Ammon's horn (tissue), 1 donor: ENCODE measurements at regions not wholly inside any gene's neighbourhood (a gene's known extent, or its start where the extent isn't known, plus 50 kb on each side); places are given as distances from the start of the nearest gene placed in this dataset.
A peak's percentile ranks its signal among the peaks of the same experiment; 100 is the strongest.
"Not testable (repeated sequence)": the region's sequence is repeated elsewhere in the genome, so short reads cannot be mapped to it uniquely, and the experiment has no call there.

ENCODE experiments used
- DNase-seq: peaks from one replicate; pipeline ENCODE4 v3.0.0-alpha.2; 2016; ENCODE audit warnings: low spot score

DNA sequence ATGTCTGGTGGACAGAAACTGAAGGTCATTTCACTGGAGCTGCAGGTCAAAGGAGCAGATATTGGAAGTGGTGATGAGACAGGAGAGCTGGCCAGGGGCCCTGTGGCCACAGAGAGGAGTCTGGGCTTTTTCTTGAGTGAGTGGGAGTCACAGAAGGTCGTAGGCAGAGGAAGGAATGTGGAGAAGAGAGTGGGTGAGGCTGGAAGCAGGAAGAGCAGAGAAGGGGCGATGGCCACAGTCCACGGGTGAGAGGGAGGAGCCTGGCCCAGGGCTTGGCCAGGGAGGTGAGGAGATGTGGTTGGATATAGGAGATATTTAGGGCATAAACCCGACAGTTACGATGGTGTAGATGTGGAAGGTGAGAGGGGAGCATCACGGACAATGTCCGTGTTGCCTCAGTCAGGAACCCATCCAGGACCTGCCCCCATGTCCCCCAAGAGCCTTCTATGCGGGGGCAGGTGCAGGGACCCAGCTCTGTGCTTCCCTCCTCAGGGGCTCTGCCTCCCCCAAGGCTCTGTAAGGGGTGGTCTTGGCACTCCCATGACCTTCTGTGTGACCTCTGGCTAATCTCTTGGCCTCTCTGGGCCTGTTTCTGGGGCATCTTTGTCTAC is 150.5 kb upstream of the PTPN1 start:
- no peak for DNase-seq

DNA sequence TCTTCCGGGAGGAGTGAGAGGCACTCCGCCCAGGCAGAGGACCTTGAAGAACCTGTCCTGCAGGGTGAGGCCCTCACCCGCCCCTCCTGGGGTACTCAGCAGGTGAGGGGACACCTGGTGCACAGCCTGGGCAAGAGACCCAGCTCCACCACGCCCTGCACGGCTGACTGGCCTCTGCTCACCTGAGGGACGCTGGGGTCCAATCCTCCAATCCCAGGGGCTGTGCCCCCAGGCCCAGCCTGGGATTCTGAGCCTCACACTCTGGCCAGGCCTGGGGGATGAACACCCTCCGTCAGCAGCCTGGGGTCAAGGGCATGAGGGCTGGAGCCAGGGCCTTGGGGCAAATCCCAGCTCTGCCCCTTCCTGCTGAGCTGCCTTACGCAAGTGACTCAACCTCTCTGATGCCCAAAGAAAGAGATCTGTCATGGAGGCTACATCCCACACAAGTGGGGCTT is 149.9 kb upstream of the PTPN1 start:
- DNase-seq, result no peak

DNA sequence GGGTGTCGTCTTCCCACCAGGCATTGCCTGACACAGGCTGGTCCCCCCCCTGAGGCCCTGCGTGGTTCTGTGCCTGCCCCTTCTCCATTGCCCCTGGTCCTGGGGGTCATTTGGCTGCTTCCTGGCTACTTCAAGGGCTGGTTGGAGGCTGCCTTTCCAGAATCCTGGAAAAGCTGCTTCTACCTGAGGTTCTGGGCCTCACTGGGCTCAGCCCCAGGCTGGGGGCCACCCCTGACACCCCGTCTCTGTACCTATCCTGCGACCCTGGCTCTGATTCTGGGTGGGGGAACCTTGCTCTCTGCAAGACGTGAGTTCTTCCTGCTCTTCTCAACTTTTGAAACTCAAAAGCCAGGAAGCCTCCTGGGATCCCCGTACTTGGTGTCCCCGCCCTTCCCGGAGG is 149.3 kb upstream of the PTPN1 start:
- no peak for DNase-seq

DNA sequence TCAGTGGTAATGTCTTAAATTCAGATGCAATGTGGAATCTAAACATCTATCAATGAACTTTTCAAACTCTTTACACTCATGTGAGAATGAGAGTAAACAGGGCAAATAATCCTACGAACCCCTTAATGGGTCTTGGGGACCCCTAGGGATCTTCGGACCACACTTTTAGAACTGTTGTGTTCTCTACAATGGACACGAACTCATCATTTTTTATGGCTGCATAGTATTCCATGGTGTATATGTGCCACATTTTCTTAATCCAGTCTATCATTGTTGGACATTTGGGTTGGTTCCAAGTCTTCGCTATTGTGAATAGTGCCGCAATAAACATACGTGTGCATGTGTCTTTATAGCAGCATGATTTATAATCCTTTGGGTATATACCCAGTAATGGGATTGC is 148.0 kb upstream of the PTPN1 start:
- DNase-seq, result not testable (repeated sequence)

DNA sequence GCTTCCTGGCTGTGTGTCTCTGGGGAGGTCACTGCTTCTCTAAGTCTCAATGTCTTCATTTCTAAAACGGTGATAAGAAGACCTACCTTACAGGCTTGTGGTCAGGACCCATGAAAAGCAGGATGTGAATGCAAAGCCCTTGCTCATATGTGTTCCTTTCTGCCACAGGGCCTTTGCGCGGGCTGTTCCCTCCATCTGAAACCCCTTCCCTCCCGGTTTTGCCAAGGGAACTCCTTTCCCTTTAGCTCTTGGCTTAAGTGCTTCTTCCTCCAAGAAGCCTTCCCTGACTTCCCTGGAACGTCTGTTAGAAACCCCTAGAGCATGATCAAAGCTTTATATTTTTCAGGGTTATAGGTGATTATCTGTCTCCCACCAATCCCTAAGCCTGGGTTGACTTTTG is 147.2 kb upstream of the PTPN1 start:
- DNase-seq, result no peak

DNA sequence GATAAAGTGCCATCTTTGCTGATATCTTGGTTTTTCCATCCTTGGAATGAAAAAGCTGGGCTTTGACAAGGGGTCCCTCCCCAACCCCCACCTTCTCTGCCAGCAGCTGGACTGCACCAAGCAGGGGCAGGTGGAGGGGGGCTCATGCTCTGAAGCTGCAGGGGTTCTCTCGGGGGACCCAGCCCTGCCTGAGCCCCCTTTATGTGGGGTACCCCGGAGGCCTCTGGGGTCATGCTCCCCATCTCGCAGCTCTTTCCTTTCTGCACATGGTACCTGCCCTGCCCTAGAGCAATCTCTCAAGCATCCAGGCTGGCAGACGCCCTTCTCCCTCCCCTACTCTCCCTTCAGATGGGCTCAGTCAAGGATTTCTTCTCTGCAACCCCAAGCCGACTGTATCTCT is 146.7 kb upstream of the PTPN1 start:
- DNase-seq, result no peak

DNA sequence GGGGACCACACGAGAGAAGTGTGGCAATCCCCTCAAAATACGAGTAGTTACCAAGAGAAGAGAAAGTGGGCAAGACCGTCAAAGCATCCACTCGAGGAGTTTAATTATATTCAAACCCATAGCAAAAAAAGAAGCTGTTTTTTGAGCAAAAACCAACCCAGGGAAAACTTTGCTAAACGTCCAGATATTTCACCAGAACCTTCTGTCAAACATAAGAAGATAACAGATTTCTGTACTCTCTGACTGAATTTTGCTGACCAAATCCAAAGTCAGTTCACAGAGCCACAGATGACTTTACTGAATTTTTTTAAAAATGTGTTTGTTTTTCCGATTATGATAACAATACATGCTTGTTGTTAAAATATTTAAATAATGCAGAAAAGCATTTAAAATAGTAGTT is 145.6 kb upstream of the PTPN1 start:
- DNase-seq, result no peak

DNA sequence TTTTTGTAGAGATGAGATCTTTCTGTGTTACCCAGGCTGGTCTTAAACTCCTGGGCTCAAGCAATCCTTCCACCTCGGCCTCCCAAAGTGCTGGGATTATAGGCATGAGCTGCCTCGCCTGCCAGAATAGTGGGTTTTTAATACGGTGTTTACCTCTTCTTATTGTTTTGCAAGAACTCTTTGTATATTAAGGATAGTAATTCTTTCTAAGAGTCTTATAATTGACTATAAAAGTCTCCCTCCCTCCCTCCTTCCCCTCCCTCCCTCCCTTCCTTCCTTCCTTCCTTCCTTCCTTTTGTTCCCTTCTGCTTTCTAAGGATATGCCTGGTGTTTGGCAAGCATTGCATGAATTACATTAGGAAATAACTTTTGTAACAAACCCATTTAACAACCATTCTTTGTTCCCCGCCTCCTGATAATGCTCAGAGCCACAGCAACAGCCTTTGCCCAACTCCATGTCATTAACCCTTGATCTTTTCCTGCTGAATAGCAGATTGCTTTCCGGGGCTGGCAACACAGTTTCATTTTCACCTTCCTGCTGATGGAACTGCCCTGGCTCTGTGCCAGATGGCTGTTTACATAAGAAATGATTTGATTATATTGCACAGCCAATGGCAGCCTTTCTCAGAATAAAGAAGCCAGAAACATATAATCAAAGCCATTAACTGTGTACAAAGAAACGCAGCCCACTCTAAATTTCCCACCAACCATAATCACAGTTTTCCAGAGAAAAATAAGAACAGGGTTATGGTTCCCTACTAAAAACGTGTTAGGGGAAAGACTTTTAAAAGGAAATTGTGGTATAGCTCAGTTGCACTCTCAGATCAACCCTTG is 143.7 kb upstream of the PTPN1 start:
- no peak for DNase-seq

DNA sequence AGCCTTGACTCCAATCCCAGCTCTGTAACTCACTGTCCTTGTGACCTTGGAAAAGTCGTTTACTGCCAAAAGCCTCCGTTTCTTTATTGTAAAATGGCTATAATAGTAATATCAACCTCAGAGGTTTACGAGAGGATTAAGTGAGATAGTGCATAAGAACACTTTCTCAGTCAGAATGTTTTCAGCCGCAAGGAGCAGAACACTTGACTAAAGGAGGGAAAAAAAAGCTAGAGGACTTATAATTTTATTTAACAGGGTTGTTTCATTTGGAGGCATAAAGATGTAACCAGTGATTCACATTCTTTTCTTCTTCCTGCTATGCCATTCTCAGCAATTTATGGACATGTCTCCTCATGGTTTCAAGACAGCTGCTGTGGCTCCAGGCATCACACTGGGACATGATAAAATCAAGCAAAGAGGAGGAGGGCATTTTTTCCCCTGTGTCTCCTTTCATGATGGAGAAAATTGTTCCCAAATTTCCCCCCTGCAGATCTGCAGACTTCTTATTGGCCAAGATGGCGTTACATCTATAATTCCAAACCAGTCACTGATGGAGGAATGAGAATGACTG is 143.0 kb upstream of the PTPN1 start:
- DNase-seq, result no peak

DNA sequence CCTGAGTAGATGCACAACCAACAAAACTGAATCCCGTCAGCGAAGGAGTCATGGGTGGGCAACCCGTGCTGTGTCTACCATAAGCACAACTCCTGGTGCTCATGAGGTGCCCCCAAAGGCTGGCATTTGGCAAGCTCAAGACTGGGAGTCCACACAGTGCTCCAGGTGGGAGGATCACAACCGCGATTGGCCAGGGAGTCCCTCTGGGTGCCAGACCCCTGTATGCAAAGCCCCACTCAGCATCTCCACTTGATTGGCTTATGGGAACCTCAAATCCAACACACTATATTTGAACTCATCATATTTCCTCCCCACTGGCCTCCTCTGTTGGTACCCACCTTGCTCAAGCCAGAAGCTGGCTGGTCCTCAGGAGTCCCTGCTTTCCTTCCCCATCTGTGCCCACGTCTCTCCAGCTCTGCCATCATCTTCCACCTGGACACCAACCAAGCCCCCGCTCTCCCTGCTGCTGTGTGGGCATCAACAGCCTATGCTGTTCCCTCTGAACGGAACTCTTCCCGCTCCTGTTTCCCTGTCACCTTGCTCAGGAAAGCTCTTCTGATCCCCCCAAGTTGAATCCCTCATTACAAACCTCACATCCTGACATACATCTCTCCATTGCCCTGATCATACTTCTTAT is 142.3 kb upstream of the PTPN1 start:
- no peak for DNase-seq

DNA sequence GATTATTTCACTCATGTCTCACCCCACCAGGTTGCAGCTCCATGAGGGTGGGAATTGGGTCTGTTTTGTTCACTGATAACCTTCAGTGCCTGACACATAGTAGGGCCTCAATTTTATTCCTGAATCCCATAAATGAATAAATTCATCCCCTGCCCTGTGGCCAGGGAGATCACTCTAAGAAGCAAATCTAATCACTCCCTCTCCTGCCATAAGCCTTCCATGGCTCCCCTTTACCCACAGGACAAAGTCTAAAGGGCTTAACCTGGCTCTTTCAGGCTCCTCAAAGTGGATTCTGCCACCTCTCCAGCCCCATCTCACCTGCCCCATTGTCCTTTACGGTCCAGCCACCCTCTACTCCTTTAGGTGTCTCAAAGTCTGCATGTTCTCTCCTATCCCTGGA is 141.8 kb upstream of the PTPN1 start:
- no peak for DNase-seq

DNA sequence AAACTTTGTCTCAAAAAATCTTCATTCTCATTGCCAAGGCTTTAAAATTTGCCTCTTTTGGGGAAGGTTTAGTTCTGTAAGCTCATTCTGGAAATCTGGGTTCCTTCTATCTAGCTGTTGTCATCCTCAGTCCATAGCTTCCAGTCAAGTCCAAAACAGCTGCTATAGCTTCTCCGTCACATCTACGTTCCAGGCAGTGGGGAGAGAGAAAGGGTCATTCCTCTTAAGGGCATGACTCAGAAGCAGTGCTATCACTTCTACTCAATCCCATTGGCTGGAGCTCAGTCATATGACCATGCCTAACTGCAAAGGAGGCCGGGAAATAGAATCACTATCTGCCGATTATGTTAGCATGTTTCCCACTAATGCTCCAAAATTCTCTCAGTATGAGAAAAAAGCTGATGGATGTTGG is 141.4 kb upstream of the PTPN1 start:
- no peak for DNase-seq

DNA sequence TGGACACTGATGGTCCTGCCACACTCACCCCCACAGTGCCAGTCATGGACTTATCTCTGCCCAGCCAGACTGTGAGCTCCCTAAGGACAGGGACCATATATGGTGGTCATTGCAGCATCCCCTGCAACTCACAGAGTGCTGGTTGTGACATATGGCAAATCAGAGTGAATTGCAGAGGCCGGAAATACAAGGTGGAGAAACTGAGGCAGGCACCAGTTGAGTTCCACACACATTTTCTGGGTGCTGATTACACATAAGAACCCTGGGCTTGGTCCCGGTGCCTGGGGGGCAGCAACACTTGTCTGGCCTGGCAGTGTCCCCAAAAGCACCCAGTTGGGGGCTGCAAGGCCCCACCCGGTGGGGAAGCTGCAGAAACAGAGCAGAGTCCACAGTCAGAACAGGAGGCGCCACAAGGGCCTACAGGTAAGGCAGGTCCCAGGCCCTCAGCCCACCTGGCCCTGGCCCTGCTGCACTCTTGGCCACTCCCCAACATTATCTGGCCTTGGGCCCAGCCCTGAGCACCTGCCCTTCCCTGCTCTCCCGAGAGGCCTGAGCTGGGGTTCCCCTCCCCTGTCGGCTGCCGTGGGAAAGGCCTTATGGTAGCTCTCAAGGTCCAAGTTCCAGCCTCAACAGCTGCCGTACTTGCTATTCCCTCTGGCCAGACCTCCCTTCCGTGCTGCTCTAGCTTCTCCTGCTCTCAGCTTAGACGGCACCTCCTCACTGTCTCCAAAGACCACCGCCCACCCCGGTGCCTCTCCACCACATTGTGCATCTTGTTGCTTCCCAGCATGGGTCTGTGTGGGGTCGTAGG is 140.8 kb upstream of the PTPN1 start:
- no peak for DNase-seq

DNA sequence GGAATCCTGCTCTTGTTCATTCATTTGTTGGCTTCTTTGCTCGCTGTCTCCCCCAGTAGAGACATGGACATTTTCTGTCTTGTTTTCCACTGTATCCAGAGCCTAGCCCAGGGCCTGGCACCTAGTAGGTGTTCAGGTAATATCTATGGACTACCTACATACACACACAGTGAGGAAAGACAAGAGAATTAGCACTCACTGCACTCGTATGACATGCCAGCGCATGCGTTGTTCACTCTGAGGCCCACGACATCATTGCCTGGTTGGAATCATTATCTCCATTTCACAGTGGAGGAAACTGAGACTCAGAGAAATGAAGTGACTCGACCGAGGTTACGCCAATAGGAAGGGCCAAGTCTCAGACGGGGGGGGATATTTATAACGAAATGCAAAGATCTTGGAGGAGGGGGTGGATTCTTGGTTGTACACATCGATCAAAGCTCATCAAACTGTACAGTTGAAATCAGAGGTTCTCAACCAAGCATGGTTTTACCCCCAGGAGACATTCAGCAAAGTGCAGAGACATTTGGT is 140.1 kb upstream of the PTPN1 start:
- no peak for DNase-seq

DNA sequence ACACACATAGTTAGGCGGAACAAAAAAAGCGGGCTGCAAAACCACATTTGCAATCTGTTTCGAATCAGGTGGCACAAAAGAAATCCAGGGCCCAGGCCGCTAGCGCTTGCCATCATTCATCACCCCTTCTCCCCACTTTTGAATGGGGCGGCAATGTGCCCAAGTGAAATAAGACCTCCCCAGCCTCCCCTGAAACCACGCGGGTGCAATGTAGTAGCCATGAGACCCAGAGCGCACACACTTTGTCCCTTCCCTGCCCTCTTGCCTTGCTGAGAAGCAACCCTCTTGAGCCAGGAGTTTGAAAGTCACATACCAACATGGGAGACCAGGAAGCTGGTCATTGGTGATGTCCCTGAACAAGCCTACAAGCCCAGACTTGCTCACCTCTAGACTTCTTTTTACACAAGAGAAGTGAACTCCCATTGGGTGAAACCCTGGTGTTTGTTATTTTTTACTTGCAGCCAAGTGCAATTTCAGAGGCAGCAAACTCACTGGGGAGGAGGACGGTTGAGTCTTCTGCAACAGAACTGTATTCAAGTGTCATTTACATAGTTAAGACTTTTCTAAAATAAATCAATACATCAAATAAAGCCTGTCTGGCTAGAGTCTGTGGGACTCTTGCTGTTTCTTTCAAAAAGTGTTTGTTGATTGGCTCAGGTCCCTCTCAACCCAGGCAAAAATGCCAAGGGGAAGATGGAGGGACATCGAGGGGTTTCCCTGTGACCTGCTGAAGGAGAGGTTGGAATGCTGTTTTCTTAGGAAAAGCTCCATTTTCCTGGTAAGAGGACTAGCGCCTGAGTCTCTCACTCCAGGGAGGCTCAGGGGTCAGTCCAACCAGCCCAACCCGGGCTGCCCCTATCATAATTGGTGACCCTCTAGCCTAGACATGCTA is 138.1 kb upstream of the PTPN1 start:
- no peak for DNase-seq

DNA sequence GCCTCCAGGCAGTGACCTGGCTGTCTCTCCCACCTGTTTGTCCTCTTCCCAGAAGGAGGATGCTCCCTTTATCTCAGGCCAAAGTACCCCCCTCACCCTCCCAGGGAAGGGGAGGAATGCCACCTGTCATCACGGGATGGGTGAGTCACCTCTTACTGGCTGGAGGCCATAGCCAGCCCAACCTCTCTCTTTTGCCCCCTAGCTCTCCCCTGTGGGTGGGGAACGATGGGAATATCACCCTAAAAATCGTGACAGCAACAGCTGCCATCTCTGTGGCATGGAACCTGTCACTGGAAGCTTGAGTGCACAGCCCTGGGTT is 137.5 kb upstream of the PTPN1 start:
- no peak for DNase-seq

DNA sequence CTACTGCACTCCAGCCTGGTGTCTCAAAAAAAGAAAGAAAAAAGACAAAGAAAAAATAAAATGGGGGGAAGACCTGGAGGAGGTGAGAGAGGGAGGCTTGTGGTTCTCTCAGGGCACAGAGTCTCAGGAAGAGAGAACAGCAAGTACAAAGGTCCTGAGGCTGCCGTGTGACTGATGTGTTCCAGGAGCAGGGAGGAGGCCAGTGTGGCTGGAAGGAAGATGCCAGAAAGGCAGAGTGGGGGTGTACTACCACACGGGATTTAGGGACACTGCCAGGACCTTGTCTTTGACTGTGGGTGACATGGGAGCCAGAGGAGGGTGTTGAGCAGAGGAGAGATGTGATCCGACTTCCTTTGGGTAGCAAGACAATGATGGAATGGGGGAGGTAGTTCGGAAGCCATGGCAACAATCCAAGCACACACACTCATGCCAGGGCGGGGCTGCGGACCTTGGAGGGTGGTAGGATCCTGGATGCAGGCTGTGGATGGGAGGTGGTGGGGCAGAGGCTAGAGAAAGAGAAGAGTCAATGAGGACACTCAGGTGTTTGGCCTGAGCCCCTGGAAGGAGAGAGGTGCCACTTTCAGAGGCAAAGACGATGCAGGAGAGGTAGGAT is 136.4 kb upstream of the PTPN1 start:
- no peak for DNase-seq

DNA sequence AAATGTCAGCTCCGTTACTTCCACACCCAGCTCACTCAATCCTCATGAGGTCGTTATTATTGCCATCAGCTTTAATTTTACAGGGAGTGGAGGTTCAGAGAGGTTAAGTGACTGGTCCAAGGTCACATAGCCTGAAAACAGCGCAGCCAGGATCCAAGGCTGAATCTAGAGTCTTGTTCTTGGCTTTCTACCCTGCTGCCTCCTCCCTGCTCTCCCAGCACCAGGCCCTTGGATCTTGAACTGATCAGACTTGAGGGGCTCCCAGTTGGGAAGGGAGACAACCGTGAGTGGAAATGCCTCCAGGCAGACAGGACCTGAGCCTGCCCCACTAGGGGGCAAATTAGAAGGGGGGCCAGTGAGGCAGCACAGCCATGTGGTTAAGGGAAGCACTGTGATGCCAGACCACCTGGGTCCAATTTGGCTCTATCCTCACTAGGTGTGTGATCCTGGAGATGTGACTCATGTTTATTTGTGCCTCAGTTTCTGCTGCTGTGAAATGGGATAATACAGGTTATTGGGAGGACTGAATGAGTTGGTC is 135.6 kb upstream of the PTPN1 start:
- DNase-seq, result no peak

DNA sequence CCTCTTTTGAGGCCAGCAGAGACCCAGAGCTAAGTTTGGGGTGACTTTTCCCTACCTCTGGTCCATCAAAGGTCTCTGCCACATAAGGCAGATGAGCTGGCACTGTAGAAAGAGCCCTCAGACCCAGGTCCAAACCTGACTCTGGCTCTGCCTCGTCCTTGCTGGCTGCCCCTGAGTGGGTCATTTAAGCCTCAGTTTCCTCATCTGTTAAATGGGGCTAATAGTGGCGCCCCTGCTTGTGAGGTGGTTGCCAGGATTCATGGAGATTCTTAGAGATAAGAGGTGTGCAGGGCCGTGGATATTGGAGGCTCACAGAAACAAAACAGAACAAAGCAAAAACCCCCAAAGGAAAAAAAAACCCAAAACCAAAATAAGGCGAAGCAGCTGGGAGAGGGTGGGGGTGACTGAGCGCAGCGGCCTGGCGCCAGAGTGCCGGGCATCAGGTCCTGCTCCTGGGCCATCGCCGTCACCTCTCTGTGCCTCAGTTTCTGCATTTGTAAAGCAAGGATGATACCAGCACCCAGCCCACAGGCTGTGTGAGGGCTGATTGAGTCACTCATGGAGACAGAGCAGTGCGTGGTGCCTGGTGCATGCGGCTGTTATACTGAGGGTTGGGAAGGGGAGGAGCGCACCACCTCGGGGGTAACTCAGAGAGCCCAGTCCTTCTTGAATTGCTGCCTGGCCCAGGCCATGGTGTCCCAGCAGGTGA is 133.8 kb upstream of the PTPN1 start:
- peak; percentile 48 for DNase-seq
